ENCODE measurements at regions not wholly inside any gene's neighbourhood (a gene's known extent, or its start where the extent isn't known, plus 50 kb on each side); places are given as distances from the start of the nearest gene placed in this dataset.

GRCh38 chr4:18566970-18567799 is 545.6 kb upstream of the LCORL start (continued):
- TF ChIP-seq HMGXB4 (CRISPR knock-in tag; IDR thresholded peaks at IDR 0.05; ENCODE audit: borderline replicate concordance in 1 of 2, low read depth in 1 of 2) (no peak), FOXK2 (IDR thresholded peaks at IDR 0.05) (peak; percentile 46; the same call in 1 of the 2 replicates), FOXK1 (CRISPR knock-in tag; IDR thresholded peaks at IDR 0.05; ENCODE audit: borderline replicate concordance, low read depth) (peak; percentile 90), ZNF770 (CRISPR knock-in tag; IDR thresholded peaks at IDR 0.05) (no peak), HOXA7 (CRISPR knock-in tag; IDR thresholded peaks at IDR 0.05) (no peak), ZNF280D (CRISPR knock-in tag; IDR thresholded peaks at IDR 0.05) (no peak), ZBTB7B (CRISPR knock-in tag; IDR thresholded peaks at IDR 0.05) (peak; percentile 37; the same call in 1 of the 2 replicates), ZNF75D (CRISPR knock-in tag; IDR thresholded peaks at IDR 0.05; ENCODE audit: borderline replicate concordance) (no peak), ZNF160 (CRISPR knock-in tag; IDR thresholded peaks at IDR 0.05) (no peak), ZBED4 (CRISPR knock-in tag; IDR thresholded peaks at IDR 0.05; ENCODE audit: borderline replicate concordance) (no peak), HDAC1 (CRISPR knock-in tag; IDR thresholded peaks at IDR 0.05) (peak; percentile 82), KDM2A (CRISPR knock-in tag; IDR thresholded peaks at IDR 0.05; ENCODE audit: borderline replicate concordance, low read depth) (no peak), HMGA1 (CRISPR knock-in tag; conservative IDR thresholded peaks at IDR 0.05) (no peak)

All from HepG2 (cell line).